RWPE1 (cell line): ENCODE measurements at regions not wholly inside any gene's neighbourhood (a gene's known extent, or its start where the extent isn't known, plus 50 kb on each side); places are given as distances from the start of the nearest gene placed in this dataset.

Experiments used
- CTCF ChIA-PET: fragments of 350-600 bp; sonication (Branson Sonifier 250); formaldehyde crosslinking; extraction: SDS; loops from one replicate; lab custom pipeline; 2021; lab: Yijun Ruan, JAX
- POLR2A ChIA-PET: fragments of 400-600 bp; formaldehyde crosslinking; extraction: SDS; loops from one replicate; lab custom pipeline; 2020; ENCODE audit warnings: antibody characterized with exemption; ENCODE audit not compliant: low non-redundant PET; lab: Yijun Ruan, JAX
- DNase-seq: peaks from one replicate; pipeline ENCODE4 v3.0.0; 2012; ENCODE audit warnings: low spot score
- H3K27ac ChIP-seq: fragments of 450-650 bp; 2 replicates; pipeline ENCODE4 v1.5.1; 2017
- TF ChIP-seq, protein P1 (sequence below): fragments of 450-650 bp; conservative IDR thresholded peaks from 2 replicates; pipeline ENCODE4 v1.5.1; 2017; ENCODE audit warnings: low read depth, mild to moderate bottlenecking

DNA sequence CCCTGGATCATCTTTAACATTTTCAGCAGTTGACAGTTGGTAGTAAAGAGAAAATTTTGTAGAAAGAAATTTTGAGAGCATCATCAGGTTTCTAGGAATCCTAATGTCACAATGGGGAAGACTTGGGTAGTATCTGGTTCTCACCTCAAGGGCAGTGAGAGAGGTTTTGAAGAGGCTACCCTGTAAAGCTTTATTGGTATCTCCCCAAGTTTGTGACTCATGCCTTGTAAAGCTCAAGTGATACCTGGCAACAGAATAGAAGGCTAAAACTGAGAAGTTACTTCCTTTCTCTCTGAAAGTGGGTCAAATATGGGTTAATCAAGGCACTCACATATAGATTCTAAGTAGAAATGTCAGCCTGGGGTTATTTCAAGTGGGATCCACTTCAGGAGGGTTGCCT lies 196.4 kb downstream of the SUCNR1 start:
- ChIA-PET CTCF (no interaction called here), POLR2A (no interaction called here)
- H3K27ac ChIP-seq = no peak overlapping the region
- DNase-seq = no peak
- TF ChIP-seq, protein P1, sequence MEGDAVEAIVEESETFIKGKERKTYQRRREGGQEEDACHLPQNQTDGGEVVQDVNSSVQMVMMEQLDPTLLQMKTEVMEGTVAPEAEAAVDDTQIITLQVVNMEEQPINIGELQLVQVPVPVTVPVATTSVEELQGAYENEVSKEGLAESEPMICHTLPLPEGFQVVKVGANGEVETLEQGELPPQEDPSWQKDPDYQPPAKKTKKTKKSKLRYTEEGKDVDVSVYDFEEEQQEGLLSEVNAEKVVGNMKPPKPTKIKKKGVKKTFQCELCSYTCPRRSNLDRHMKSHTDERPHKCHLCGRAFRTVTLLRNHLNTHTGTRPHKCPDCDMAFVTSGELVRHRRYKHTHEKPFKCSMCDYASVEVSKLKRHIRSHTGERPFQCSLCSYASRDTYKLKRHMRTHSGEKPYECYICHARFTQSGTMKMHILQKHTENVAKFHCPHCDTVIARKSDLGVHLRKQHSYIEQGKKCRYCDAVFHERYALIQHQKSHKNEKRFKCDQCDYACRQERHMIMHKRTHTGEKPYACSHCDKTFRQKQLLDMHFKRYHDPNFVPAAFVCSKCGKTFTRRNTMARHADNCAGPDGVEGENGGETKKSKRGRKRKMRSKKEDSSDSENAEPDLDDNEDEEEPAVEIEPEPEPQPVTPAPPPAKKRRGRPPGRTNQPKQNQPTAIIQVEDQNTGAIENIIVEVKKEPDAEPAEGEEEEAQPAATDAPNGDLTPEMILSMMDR = no peak

DNA sequence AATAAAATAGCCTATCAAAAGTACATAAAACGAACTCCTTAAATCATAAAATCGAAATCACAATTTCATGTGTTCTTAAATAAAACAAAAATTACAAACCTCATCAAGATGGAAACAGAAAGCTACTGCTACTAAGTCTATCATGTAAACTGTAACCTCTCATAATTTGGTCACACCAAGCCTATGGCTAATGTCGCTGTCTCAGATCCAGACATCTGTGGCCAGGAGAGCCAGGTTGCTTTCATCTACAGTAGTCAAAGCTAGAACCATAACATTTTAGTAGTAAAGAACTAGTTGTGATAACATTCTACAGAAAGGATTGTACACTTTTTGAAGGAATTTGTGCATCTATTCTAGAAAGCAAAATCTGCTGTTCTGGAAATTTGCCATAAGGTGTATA lies 197.4 kb upstream of the MBNL1 start:
- TF ChIP-seq, protein P1 = no peak
- ChIA-PET POLR2A (no interaction called here), CTCF (interaction anchor here (1.0 to 1.6 kb wide), 2 partner anchors 373 to 401 kb away, joined by 3 to 5 read pairs; no protein-coding TSS in a partner anchor)
- no peak for DNase-seq
- no peak overlapping the region for H3K27ac ChIP-seq

DNA sequence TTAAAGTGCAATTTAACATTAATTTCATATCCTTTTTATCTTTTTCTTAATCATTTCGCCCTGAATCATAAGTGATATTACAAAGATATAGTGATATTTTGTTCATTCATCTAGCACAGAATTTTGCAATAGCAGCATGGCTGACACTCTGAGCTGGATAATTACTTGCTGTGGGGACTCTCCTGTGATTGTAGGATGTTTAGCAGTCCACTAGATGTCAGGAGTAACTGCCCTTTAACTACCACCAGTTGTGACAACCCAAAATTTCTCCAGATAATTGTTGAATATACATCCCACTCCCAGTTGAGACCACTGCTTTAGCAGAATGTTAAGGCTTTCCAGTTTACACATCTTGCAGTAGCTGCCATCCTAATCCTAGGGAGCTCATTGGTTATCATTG lies 196.8 kb upstream of the MBNL1 start:
- no peak overlapping the region for H3K27ac ChIP-seq
- TF ChIP-seq, protein P1 = peak; percentile 35
- DNase-seq = peak; percentile 45
- CTCF ChIA-PET = interaction anchor here (0.6 to 1.6 kb wide), 6 partner anchors 32 to 400 kb away, joined by 3 to 5 read pairs (median 3); no protein-coding TSS in a partner anchor
- POLR2A ChIA-PET = no interaction called here

DNA sequence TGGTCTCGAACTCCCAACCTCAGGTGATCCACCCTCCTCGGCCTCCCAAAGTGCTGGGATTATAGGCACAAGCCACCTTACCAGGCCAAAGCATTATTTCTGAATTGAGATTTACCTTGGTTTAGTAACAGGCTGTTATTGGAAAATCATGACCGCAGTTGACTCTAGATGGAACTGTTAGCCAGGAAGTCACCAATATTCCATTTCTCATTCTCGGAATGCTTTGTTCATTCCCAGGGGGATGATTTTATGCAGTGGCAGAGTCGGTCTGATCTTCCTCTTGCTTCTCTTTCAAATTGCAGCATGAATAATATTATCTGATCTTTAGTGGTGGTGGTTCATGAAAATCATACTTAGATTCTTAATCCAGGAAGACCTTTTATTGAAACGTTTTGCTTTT lies 195.5 kb upstream of the MBNL1 start:
- no peak overlapping the region for H3K27ac ChIP-seq
- no peak for DNase-seq
- ChIA-PET CTCF (no interaction called here), POLR2A (no interaction called here)
- TF ChIP-seq, protein P1 = no peak

DNA sequence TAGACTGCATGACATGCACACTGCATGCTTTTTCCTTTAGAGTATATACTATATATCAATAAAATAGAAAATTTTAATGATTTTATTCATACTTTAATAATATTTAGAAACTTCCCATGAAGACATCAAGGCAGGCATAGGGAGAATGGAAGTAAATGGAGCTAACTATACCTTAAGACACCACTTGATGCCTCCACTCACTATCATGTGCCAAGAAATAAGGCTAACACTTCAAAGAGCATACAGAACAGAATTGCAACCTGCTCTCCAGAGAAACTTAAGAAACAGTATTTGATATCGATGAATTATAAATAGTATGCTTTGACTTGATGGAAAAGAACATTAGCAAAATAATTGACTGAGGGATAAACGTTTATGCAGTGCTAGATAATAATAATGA lies 192.6 kb upstream of the MBNL1 start:
- DNase-seq = no peak
- TF ChIP-seq, protein P1 = no peak
- ChIA-PET POLR2A (no interaction called here), CTCF (interaction anchor here (0.5 to 1.8 kb wide), 2 partner anchors 179 to 368 kb away, joined by 3 to 5 read pairs; no protein-coding TSS in a partner anchor)
- no peak overlapping the region for H3K27ac ChIP-seq

DNA sequence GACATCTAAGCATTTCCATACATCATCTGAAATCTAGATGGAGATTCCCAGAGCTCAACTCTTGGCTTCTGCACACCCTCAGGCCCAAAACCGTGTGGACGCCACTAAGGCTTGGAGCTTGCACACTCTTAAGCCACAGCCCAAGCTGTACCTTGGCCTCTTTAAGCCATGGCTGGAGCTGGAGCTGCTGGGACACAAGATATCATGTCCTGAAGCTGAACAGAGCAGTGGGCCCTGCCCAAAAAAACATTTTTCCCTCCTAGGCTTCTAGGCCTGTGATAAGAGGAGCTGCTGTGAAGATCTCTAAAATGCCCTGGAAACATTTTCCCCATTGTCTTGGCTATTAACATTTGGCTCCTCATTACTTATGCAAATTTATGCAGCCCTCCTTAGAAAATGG lies 188.7 kb upstream of the MBNL1 start:
- ChIA-PET POLR2A (no interaction called here), CTCF (no interaction called here)
- TF ChIP-seq, protein P1 = no peak
- DNase-seq = no peak
- H3K27ac ChIP-seq = no peak overlapping the region

DNA sequence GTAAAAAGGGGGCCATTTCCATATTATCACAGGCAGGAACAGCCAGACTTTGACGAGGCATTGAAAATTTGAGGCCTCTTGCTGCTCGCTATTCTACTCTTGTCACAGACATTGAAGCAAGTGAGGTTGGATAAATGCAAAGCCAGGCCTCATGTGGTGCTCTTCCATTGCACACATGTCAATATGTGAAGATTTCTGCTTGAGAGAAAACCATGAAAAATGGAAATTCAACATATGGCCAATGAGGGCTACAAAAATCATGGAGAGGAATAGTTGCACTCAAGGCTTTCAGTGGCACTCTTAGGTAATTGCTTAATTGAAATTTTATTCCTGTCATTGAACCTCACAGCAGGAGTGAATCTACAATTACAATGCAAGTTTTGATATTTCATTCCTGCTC lies 185.6 kb upstream of the MBNL1 start:
- ChIA-PET CTCF (no interaction called here), POLR2A (no interaction called here)
- DNase-seq = no peak
- H3K27ac ChIP-seq = no peak overlapping the region
- TF ChIP-seq, protein P1 = no peak
